ENCODE measurements at regions not wholly inside any gene's neighbourhood (a gene's known extent, or its start where the extent isn't known, plus 50 kb on each side); places are given as distances from the start of the nearest gene placed in this dataset.

DNA sequence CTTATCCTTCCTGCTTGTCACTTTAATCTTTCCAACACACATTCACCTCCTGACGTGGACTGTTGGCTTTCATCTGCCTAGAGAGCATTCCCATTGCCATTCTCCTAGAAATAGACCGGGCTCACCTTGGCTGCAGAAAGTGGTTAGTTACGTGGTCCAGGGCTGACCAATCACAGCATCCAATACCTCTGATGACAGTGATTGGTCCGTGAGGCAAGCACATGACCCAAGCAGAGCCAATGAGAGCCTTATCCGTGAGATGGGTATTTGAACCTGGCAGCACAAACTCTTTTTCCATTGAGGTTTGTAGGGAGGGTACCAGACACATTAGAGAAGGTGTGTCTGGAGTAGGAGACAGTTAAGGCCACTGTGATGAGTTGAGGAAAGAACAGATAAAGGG, 85.8 kb downstream of the MIAT start:
- Histone ChIP-seq H3K36me3 (no peaks in the 10 kb centered on the region), H3K4me1 (ENCODE audit: control insufficient read depth in 1 of 2, insufficient read depth in 1 of 2, low read depth in 1 of 2, low read length in 1 of 2) (no peaks in the 10 kb centered on the region), H3K27ac (no peak overlapping the region), H3K27me3 (no peaks in the 10 kb centered on the region), H3K4me3 (ENCODE audit: low read depth in 1 of 2, low read length in 1 of 2) (no peak overlapping the region), H3K9me3 (no peaks in the 10 kb centered on the region)
- TF ChIP-seq, protein P1, sequence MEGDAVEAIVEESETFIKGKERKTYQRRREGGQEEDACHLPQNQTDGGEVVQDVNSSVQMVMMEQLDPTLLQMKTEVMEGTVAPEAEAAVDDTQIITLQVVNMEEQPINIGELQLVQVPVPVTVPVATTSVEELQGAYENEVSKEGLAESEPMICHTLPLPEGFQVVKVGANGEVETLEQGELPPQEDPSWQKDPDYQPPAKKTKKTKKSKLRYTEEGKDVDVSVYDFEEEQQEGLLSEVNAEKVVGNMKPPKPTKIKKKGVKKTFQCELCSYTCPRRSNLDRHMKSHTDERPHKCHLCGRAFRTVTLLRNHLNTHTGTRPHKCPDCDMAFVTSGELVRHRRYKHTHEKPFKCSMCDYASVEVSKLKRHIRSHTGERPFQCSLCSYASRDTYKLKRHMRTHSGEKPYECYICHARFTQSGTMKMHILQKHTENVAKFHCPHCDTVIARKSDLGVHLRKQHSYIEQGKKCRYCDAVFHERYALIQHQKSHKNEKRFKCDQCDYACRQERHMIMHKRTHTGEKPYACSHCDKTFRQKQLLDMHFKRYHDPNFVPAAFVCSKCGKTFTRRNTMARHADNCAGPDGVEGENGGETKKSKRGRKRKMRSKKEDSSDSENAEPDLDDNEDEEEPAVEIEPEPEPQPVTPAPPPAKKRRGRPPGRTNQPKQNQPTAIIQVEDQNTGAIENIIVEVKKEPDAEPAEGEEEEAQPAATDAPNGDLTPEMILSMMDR (IDR thresholded peaks at IDR 0.05), result no peak

DNA sequence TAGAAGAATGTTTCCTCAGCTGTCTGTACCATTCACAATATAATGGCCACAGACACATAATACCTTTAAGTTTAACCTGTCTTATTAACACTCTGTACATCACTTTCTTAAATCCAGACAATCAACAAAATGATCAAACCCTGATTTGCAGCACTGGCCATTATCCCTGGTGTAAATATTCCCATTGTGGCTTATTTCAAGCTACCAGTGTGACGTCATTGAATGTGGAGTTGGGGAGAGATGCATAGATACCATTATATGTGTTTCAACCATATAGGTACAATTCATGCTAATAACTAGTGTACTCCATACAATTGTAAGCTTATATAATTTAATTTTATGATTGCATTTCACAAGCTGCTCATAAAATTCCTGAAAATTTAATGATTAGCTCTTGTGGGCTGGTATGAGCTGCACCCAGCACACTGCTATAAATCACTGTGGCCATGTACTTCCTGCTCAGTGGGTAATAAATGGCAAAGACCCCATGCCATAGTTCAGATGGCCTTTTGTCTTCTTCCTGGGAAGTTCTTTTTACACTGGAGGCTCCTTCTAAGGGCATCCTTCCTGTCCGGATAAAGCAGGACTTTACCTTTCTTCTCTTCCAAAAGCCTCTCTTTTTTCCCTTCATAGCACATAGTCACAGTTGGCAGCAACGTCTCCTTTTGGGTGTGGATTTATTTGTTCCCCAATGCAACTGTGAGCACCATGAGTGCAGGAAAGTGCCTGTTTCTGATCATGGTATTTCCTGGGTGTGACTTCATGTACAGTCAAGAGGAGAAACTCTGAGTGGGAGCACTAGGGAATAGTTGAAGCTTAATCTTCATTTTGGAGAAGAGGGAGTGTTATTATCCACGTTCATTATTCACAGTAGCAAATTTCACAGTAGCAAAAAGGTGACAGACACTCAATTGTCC, 87.8 kb downstream of the MIAT start:
- Histone ChIP-seq H3K36me3 (no peaks in the 10 kb centered on the region), H3K4me1 (ENCODE audit: control insufficient read depth in 1 of 2, insufficient read depth in 1 of 2, low read depth in 1 of 2, low read length in 1 of 2) (no peaks in the 10 kb centered on the region), H3K9me3 (no peaks in the 10 kb centered on the region), H3K27me3 (no peaks in the 10 kb centered on the region), H3K27ac (no peak overlapping the region), H3K4me3 (ENCODE audit: low read depth in 1 of 2, low read length in 1 of 2) (no peak overlapping the region)
- TF ChIP-seq, protein P1 (IDR thresholded peaks at IDR 0.05), result no peak

DNA sequence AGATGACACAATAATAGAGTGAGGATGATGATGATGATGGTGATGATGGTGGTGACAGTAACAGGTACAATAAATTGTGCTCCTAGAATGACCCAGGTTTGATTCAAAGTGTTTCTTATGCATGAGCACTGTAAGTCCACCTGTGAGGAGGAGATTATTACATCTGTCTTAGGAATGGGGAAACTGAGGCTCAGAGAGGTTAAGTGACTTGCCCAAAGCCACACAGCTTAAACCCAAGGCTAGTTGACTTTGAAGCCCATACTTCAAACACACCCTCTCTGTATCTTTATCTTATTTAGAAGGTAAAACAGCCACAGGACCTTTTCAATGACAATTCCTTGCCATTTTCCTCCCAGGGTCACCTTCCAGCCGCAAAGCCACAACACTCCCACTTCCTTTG, 88.9 kb downstream of the MIAT start:
- TF ChIP-seq, protein P1 (IDR thresholded peaks at IDR 0.05), result no peak
- peaks cover 4 to 5% of the 10 kb centered on the region in 2 experiments for H3K4me1 ChIP-seq (ENCODE audit: control insufficient read depth in 1 of 2, insufficient read depth in 1 of 2, low read depth in 1 of 2, low read length in 1 of 2)
- H3K27ac ChIP-seq, result no peak overlapping the region

DNA sequence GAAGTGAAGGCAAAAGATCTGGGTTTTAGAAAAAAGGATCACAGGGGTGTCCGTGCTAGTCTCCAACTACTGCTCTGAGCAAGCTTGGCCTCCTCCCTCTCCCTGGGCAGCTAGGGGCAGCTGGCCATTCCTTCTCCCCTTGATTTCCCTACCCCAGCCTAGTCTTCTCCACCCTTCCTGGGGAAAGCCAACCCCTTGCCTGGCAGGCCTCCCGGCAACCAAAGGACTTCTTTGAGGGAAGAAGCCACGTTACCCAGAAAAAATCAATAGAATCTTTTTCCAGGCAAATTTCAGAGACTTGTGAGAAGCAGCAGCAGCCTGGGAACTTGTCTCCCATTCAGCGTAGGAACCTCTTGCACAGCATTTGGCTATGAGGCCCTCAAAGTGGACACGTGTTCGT, 91.5 kb downstream of the MIAT start:
- Histone ChIP-seq H3K4me1 (ENCODE audit: control insufficient read depth in 1 of 2, insufficient read depth in 1 of 2, low read depth in 1 of 2, low read length in 1 of 2) (peaks cover 8 to 9% of the 10 kb centered on the region in 2 experiments), H3K4me3 (ENCODE audit: low read depth in 1 of 2, low read length in 1 of 2) (no peak overlapping the region), H3K27ac (no peak overlapping the region), H3K36me3 (no peaks in the 10 kb centered on the region), H3K27me3 (no peaks in the 10 kb centered on the region), H3K9me3 (no peaks in the 10 kb centered on the region)
- TF ChIP-seq, protein P1 (IDR thresholded peaks at IDR 0.05), result no peak

More for the DNA sequence above, 88.9 kb downstream of the MIAT start:
- Histone ChIP-seq H3K27me3 (no peaks in the 10 kb centered on the region), H3K9me3 (no peaks in the 10 kb centered on the region), H3K4me3 (ENCODE audit: low read depth in 1 of 2, low read length in 1 of 2) (no peak overlapping the region), H3K36me3 (no peaks in the 10 kb centered on the region)

DNA sequence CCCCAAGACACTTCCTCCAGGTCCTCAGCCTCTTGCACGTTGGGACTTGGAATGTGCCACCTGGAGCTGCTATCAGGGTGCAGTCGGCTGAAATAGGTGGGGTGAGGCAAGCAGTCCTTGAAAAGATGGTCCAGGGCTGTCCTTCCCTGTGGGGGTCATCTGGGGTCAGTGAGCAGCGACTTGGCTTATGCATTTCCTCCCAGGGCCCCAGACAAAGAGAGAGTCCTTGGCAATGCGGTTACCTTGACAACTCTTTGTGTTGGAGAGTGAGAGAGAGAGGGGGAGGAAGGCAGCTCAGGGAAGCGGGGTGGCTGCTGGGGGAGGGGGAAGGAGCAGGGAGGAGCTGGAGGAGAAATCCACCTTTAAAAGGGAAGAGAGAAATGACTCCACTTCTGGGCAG, 93.8 kb downstream of the MIAT start:
- Histone ChIP-seq H3K4me3 (ENCODE audit: low read depth in 1 of 2, low read length in 1 of 2) (no peak overlapping the region), H3K36me3 (no peaks in the 10 kb centered on the region), H3K4me1 (ENCODE audit: control insufficient read depth in 1 of 2, insufficient read depth in 1 of 2, low read depth in 1 of 2, low read length in 1 of 2) (peaks cover 8 to 9% of the 10 kb centered on the region in 2 experiments), H3K9me3 (no peaks in the 10 kb centered on the region), H3K27me3 (no peaks in the 10 kb centered on the region), H3K27ac (no peak overlapping the region)
- TF ChIP-seq, protein P1 (IDR thresholded peaks at IDR 0.05), result no peak
